H1 (cell line): ENCODE measurements at regions not wholly inside any gene's neighbourhood (a gene's known extent, or its start where the extent isn't known, plus 50 kb on each side); places are given as distances from the start of the nearest gene placed in this dataset.

ENCODE experiments used
- CTCF ChIA-PET: fragments of 300-600 bp; sonication (Branson Sonifier 250); formaldehyde crosslinking; loops from one replicate; lab custom pipeline; 2021; ENCODE audit not compliant: partially characterized antibody; lab: Charles Lee
- POLR2A ChIA-PET: fragments of 300-600 bp; sonication (Branson Sonifier 250); formaldehyde crosslinking; loops from one replicate; lab custom pipeline; 2021; ENCODE audit warnings: inconsistent platforms; ENCODE audit not compliant: partially characterized antibody; lab: Charles Lee
- DNase-seq, 2 experiments: peaks; one replicate each; pipeline versions ENCODE4 v3.0.0 to v3.0.0-alpha.2; 2010 to 2022; ENCODE audit warnings: low spot score in 2 of 2, low read depth in 1 of 2, mixed read lengths in 1 of 2
- FAIRE-seq: peaks from 2 replicates; lab custom pipeline; 2011; peaks lifted over from hg19 to GRCh38; lab: Jason Lieb, UNC
- H2AFZ ChIP-seq: 2 replicates; pipeline ENCODE4 v1.8.1; 2012; ENCODE audit warnings: low read length, inconsistent platforms
- H2AK5ac ChIP-seq: 2 replicates; pipeline ENCODE4 v1.6.1; 2013; ENCODE audit warnings: low read depth, low read length
- H2BK120ac ChIP-seq: replicated peaks from 2 replicates; pipeline ENCODE3; 2013; ENCODE audit warnings: low read depth, low read length, inconsistent platforms
- H2BK12ac ChIP-seq: 2 replicates; pipeline ENCODE4 v1.6.1; 2013; ENCODE audit warnings: low read depth, low read length
- H2BK15ac ChIP-seq: 2 replicates; pipeline ENCODE4 v1.6.1; 2013; ENCODE audit warnings: low read length
- H2BK20ac ChIP-seq: 2 replicates; pipeline ENCODE4 v1.6.1; 2013; ENCODE audit warnings: low read length
- H2BK5ac ChIP-seq: 2 replicates; pipeline ENCODE4 v1.6.1; 2013; ENCODE audit warnings: low read depth, low read length
- H3K14ac ChIP-seq: 2 replicates; pipeline ENCODE4 v1.6.1; 2013; ENCODE audit warnings: inconsistent platforms; ENCODE audit not compliant: insufficient read length
- H3K18ac ChIP-seq: 2 replicates; pipeline ENCODE4 v1.6.1; 2013; ENCODE audit warnings: low read length; ENCODE audit errors: extremely low read depth
- H3K23ac ChIP-seq: 2 replicates; pipeline ENCODE4 v1.6.1; 2013; ENCODE audit warnings: inconsistent platforms; ENCODE audit not compliant: insufficient read length
- H3K23me2 ChIP-seq: 2 replicates; pipeline ENCODE4 v1.6.1; 2013; ENCODE audit warnings: low read depth, low read length
- H3K27ac ChIP-seq: 2 replicates; pipeline ENCODE4 v1.6.1; 2011; ENCODE audit warnings: low read depth, low read length, inconsistent platforms
- H3K27me3 ChIP-seq, 4 experiments: replicated peaks in 1 of 4; 1 replicate in 1 of 4; 2 replicates in 3 of 4; pipeline versions ENCODE4 v1.6.1 to v1.8.1; 2011 to 2013; ENCODE audit warnings: low read length in 3 of 4, mild to moderate bottlenecking in 3 of 4, inconsistent platforms in 2 of 4, mixed read lengths in 2 of 4, moderate library complexity in 1 of 4; ENCODE audit not compliant: control insufficient read depth in 3 of 4, insufficient read depth in 3 of 4; ENCODE audit errors: extremely low read depth in 1 of 4
- H3K36me3 ChIP-seq, 4 experiments: 2 replicates each; pipeline versions ENCODE4 v1.6.1 to v1.8.1; 2011 to 2013; ENCODE audit warnings: mild to moderate bottlenecking in 4 of 4, low read length in 3 of 4, moderate library complexity in 2 of 4, control low read depth in 1 of 4, inconsistent platforms in 1 of 4; ENCODE audit not compliant: insufficient read depth in 4 of 4, control insufficient read depth in 2 of 4
- H3K4ac ChIP-seq: replicated peaks from 2 replicates; pipeline ENCODE3; 2013; ENCODE audit warnings: low read length, low read depth, mixed read lengths, inconsistent platforms; ENCODE audit not compliant: insufficient read length
- H3K4me1 ChIP-seq, 4 experiments: replicated peaks in 1 of 4; 1 replicate in 1 of 4; 2 replicates in 3 of 4; pipeline versions ENCODE4 v1.6.1 to v1.8.1; 2011 to 2013; ENCODE audit warnings: low read length in 3 of 4, inconsistent platforms in 2 of 4, mixed read lengths in 1 of 4; ENCODE audit not compliant: insufficient read depth in 4 of 4, control insufficient read depth in 3 of 4
- H3K4me2 ChIP-seq, 2 experiments: 2 replicates each; pipeline versions ENCODE4 v1.6.1 to v1.8.1; 2011 to 2013; ENCODE audit warnings: low read depth in 2 of 2, low read length in 2 of 2, control low read depth in 1 of 2, inconsistent platforms in 1 of 2, mild to moderate bottlenecking in 1 of 2; ENCODE audit not compliant: insufficient read depth in 1 of 2
- H3K4me3 ChIP-seq, 4 experiments: fragments of 200-600, 300-600 bp in 1 of 4; sonication (generic), shearing (Covaris generic), sonication (Bioruptor Twin) in 1 of 4; 2 replicates each; pipeline versions ENCODE4 v1.5.1 to v1.8.1; 2011 to 2016; ENCODE audit warnings: low read length in 4 of 4, low read depth in 3 of 4, control low read depth in 2 of 4, inconsistent platforms in 2 of 4, mild to moderate bottlenecking in 2 of 4, mixed read lengths in 1 of 4, moderate library complexity in 1 of 4; ENCODE audit not compliant: insufficient read depth in 2 of 4; ENCODE audit errors: extremely low read depth in 1 of 4
- H3K56ac ChIP-seq: replicated peaks from 2 replicates; pipeline ENCODE3; 2013; ENCODE audit warnings: low read depth, mild to moderate bottlenecking, mixed read lengths, low read length, inconsistent platforms; ENCODE audit not compliant: insufficient read length
- H3K79me1 ChIP-seq: 2 replicates; pipeline ENCODE4 v1.6.1; 2013; ENCODE audit warnings: low read depth, low read length, control low read depth
- H3K79me2 ChIP-seq, 2 experiments: 2 replicates each; pipeline versions ENCODE4 v1.6.1 to v1.8.1; 2012 to 2013; ENCODE audit warnings: low read length in 2 of 2, mild to moderate bottlenecking in 2 of 2, inconsistent platforms in 1 of 2; ENCODE audit not compliant: insufficient read depth in 2 of 2, control insufficient read depth in 1 of 2
- H3K9ac ChIP-seq, 4 experiments: replicated peaks in 1 of 4; 1 replicate in 1 of 4; 2 replicates in 3 of 4; pipeline versions ENCODE4 v1.6.1 to v1.8.1; 2011 to 2013; ENCODE audit warnings: low read depth in 3 of 4, low read length in 3 of 4, control low read depth in 2 of 4, mild to moderate bottlenecking in 2 of 4, moderate library complexity in 2 of 4, inconsistent platforms in 1 of 4; ENCODE audit errors: extremely low read depth in 1 of 4
- H3K9me3 ChIP-seq, 2 experiments: 2 replicates each; pipeline versions ENCODE4 v1.6.1 to v1.8.1; 2012 to 2013; ENCODE audit warnings: mild to moderate bottlenecking in 2 of 2, moderate library complexity in 2 of 2, control low read depth in 1 of 2, inconsistent platforms in 1 of 2, low read depth in 1 of 2, low read length in 1 of 2, mixed read lengths in 1 of 2; ENCODE audit not compliant: insufficient read depth in 2 of 2
- H4K20me1 ChIP-seq, 2 experiments: replicated peaks in 1 of 2; 2 replicates each; pipeline versions ENCODE3 to v1.8.1; 2011 to 2013; ENCODE audit warnings: inconsistent platforms in 2 of 2, low read length in 2 of 2, mild to moderate bottlenecking in 1 of 2; ENCODE audit not compliant: insufficient read depth in 2 of 2, control insufficient read depth in 1 of 2
- H4K5ac ChIP-seq: 2 replicates; pipeline ENCODE4 v1.6.1; 2013; ENCODE audit warnings: low read length, low read depth, mixed read lengths, inconsistent platforms; ENCODE audit not compliant: insufficient read length
- H4K8ac ChIP-seq: 2 replicates; pipeline ENCODE4 v1.8.0; 2013; ENCODE audit warnings: mild to moderate bottlenecking, moderate library complexity, low read length, inconsistent platforms; ENCODE audit not compliant: insufficient read depth; ENCODE audit errors: extremely low read depth
- H4K91ac ChIP-seq: replicated peaks from 2 replicates; pipeline ENCODE3; 2013; ENCODE audit warnings: low read length, mixed read lengths, inconsistent platforms; ENCODE audit not compliant: insufficient read length
- BACH1 ChIP-seq: IDR thresholded peaks from 2 replicates; pipeline ENCODE4 v1.6.1; 2012; ENCODE audit warnings: low read length, improper control_type of control experiment
- BRCA1 ChIP-seq: IDR thresholded peaks from 2 replicates; pipeline ENCODE4 v1.6.1; 2012; ENCODE audit warnings: low read depth, low read length, improper control_type of control experiment
- CTBP2 ChIP-seq: IDR thresholded peaks from 2 replicates; pipeline ENCODE4 v1.7.0; 2011; ENCODE audit warnings: borderline replicate concordance, mild to moderate bottlenecking, moderate library complexity, mixed read lengths, low read length; ENCODE audit not compliant: insufficient read depth, insufficient read length
- EGR1 ChIP-seq: IDR thresholded peaks from 2 replicates; pipeline ENCODE4 v1.6.1; 2011; ENCODE audit warnings: low read depth, low read length, borderline replicate concordance
- JUN ChIP-seq: IDR thresholded peaks from 2 replicates; pipeline ENCODE4 v1.6.1; 2011; ENCODE audit warnings: low read depth, mild to moderate bottlenecking, improper control_type of control experiment, low read length
- KDM1A ChIP-seq: fragments of 200-600, 300-600 bp; sonication (generic); IDR thresholded peaks from 2 replicates; pipeline ENCODE4 v1.7.1; 2016; ENCODE audit warnings: mild to moderate bottlenecking, low read length, borderline replicate concordance
- KDM4A ChIP-seq: IDR thresholded peaks from one replicate; pipeline ENCODE4 v1.7.1; 2012; ENCODE audit warnings: low read depth, mild to moderate bottlenecking, moderate library complexity, low read length, inconsistent platforms; ENCODE audit not compliant: severe bottlenecking
- POLR2AphosphoS5 ChIP-seq: IDR thresholded peaks from 2 replicates; pipeline ENCODE4 v1.6.1; 2011; ENCODE audit warnings: low read depth, low read length
- RNF2 ChIP-seq: fragments of 200-900, 300-1000 bp; sonication (generic); IDR thresholded peaks from 2 replicates; pipeline ENCODE4 v1.7.1; 2016; ENCODE audit warnings: borderline replicate concordance, low read depth, mild to moderate bottlenecking, antibody characterized with exemption, low read length; ENCODE audit not compliant: poor library complexity, severe bottlenecking; ENCODE audit errors: missing control alignments
- SIN3A ChIP-seq, 2 experiments: IDR thresholded peaks in 1 of 2; conservative IDR thresholded peaks in 1 of 2; 2 replicates each; pipeline ENCODE4 v1.6.1; 2011 to 2012; ENCODE audit warnings: low read length in 2 of 2, improper control_type of control experiment in 1 of 2, low read depth in 1 of 2, mild to moderate bottlenecking in 1 of 2
- WGBS, 2 experiments: shearing (Covaris generic) in 1 of 2; methylation state at CpG; one replicate each; pipeline versions ENCODE4 v1.1.6 to v1.1.7; 2013 to 2015; ENCODE audit warnings: low lambda C conversion rate in 2 of 2, mixed read lengths in 2 of 2, inconsistent platforms in 1 of 2, low coverage in 1 of 2, missing lambda C conversion rate in 1 of 2; ENCODE audit not compliant: insufficient replicate concordance in 2 of 2, insufficient coverage in 1 of 2, insufficient read length in 1 of 2; ENCODE audit errors: extremely low coverage in 1 of 2, missing lambda C conversion rate in 1 of 2; 5-methylcytosine and 5-hydroxymethylcytosine counted together
- TF ChIP-seq, protein P1 (sequence below): IDR thresholded peaks from 2 replicates; pipeline ENCODE4 v1.6.1; 2012; ENCODE audit warnings: inconsistent platforms
- TF ChIP-seq, protein P2 (sequence below): IDR thresholded peaks from 2 replicates; pipeline ENCODE4 v1.6.1; 2011; ENCODE audit warnings: low read depth, mild to moderate bottlenecking, low read length; ENCODE audit not compliant: insufficient read depth

DNA sequence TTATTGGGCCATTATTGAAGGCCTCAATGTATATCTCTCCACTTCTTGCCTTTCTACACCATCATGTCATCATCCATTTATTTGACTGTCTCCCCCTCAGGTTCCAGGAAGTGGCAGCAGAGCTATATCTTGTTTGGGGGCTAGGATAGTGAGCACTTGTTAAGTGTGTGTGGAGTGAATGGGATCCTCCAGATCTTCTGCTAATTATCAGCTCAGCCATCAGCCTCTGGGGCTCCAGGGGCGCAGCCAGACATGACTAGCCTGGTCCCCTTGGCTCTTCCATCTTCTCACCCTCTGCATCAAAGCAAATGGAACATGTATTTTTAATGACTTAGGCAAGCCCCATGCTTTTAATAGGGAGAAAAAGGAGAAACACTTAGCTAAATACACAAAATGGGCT lies 176.5 kb downstream of the ARHGAP12 start:
- Histone ChIP-seq H3K14ac (no peak overlapping the region), H3K4ac (no peak overlapping the region), H3K9me3 (no peaks in the 10 kb centered on the region), H3K27ac (no peak overlapping the region), H3K79me1 (no peaks in the 10 kb centered on the region), H3K4me1 (peaks cover 13 to 26% (median 21%) of the 10 kb centered on the region in 4 experiments), H3K4me3 (no peak overlapping the region), H2AK5ac (no peak overlapping the region), H2BK120ac (no peak overlapping the region), H3K79me2 (no peaks in the 10 kb centered on the region), H2AFZ (no peak overlapping the region), H2BK5ac (peak overlapping the region; percentile 40; the same call in 1 of the 2 replicates), H3K56ac (no peak overlapping the region), H4K8ac (no peak overlapping the region), H2BK15ac (peak overlapping the region; percentile 97; the same call in 1 of the 2 replicates), H2BK20ac (no peak overlapping the region), H4K91ac (no peak overlapping the region), H2BK12ac (no peak overlapping the region), H3K36me3 (no peaks in the 10 kb centered on the region), H3K27me3 (no peaks in the 10 kb centered on the region), H3K18ac (no peak overlapping the region), H4K5ac (no peak overlapping the region), H4K20me1 (no peaks in the 10 kb centered on the region), H3K4me2 (no peak overlapping the region), H3K23me2 (no peaks in the 10 kb centered on the region), H3K9ac (no peak overlapping the region), H3K23ac (no peak overlapping the region)
- ChIA-PET CTCF (interaction anchor here (1.2 to 4.2 kb wide), 3 partner anchors 12 to 130 kb away, joined by 4 to 23 read pairs (median 18); no protein-coding TSS in a partner anchor), POLR2A (interaction anchor here (0.8 to 1.1 kb wide), 2 partner anchors 10 to 21 kb away, joined by 3 read pairs; no protein-coding TSS in a partner anchor)
- DNase-seq (no peak), FAIRE-seq (no peak)
- 100% methylated on average over 1 of the region's 1 CpG; no CpG with 5 or more reads in 1 of the 2 experiments for WGBS, 2 experiments
- TF ChIP-seq KDM1A: no peak
- TF ChIP-seq, protein P1, sequence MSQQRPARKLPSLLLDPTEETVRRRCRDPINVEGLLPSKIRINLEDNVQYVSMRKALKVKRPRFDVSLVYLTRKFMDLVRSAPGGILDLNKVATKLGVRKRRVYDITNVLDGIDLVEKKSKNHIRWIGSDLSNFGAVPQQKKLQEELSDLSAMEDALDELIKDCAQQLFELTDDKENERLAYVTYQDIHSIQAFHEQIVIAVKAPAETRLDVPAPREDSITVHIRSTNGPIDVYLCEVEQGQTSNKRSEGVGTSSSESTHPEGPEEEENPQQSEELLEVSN: no peak
- TF ChIP-seq POLR2AphosphoS5: no peak
- TF ChIP-seq CTBP2: no peak
- no peak for TF ChIP-seq SIN3A (conservative IDR thresholded peaks at IDR 0.05 in 1 of 2, IDR thresholded peaks at IDR 0.05 in 1 of 2; ENCODE audit: low read depth in 1 of 2, low read length in 2 of 2)
- TF ChIP-seq JUN: no peak
- no peak for TF ChIP-seq BACH1
- no peak for TF ChIP-seq KDM4A
- no peak for TF ChIP-seq EGR1
- TF ChIP-seq RNF2: no peak
- no peak for TF ChIP-seq BRCA1
- TF ChIP-seq, protein P2, sequence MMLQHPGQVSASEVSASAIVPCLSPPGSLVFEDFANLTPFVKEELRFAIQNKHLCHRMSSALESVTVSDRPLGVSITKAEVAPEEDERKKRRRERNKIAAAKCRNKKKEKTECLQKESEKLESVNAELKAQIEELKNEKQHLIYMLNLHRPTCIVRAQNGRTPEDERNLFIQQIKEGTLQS: no peak
